NCI-H774 (cell line): ENCODE measurements at regions not wholly inside any gene's neighbourhood (a gene's known extent, or its start where the extent isn't known, plus 50 kb on each side); places are given as distances from the start of the nearest gene placed in this dataset.
A peak's percentile ranks its signal among the peaks of the same experiment; 100 is the strongest.
"Not testable (repeated sequence)": the region's sequence is repeated elsewhere in the genome, so short reads cannot be mapped to it uniquely, and the experiment has no call there.

Source experiments
- DNase-seq: peaks from one replicate; lab custom pipeline; 2025; lab: John Stamatoyannopoulos, UW

DNA sequence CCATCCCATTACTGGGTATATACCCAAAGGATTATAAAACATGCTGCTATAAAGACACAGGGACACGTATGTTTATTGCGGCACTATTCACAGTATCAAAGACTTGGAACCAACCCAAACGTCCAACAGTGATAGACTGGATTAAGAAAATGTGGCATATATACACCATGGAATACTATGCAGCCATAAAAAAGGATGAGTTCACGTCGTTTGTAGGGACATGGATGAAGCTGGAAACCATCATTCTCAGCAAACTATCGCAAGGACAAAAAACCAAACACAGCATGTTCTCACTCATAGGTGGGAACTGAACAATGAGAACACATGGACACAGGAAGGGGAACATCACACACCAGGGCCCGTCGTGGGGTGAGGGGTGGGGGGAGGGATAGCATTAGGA lies 106.1 kb downstream of the CHD1L start:
- DNase-seq = not testable (repeated sequence)

DNA sequence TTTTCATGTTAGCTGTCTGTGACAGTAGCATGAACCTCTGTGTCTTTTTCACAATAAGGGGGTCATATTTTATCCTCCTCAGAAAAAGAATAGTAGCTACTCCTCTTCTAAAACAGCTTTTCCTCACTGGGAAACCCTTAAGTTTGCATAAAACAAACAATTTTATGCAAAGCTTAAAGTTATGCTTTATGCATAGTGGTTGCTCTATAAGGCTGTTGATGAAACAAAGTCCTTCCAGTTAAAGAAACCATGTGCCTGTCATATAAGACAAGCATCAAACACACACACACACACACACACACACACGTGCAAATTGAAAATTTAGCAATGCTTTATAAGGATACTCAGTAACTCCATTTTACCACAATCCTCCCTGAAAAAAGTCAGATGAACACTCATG lies 107.0 kb downstream of the CHD1L start:
- no peak for DNase-seq

- no peak for DNase-seq
These were observed 108.8 kb downstream of the CHD1L start for GRCh38 chr1:147351140-147351835.

GRCh38 chr1:147377263-147378246 lies 135.1 kb downstream of the CHD1L start:
- DNase-seq = no peak

GRCh38 chr1:147379889-147380288 lies 137.4 kb downstream of the CHD1L start:
- no peak for DNase-seq

DNA sequence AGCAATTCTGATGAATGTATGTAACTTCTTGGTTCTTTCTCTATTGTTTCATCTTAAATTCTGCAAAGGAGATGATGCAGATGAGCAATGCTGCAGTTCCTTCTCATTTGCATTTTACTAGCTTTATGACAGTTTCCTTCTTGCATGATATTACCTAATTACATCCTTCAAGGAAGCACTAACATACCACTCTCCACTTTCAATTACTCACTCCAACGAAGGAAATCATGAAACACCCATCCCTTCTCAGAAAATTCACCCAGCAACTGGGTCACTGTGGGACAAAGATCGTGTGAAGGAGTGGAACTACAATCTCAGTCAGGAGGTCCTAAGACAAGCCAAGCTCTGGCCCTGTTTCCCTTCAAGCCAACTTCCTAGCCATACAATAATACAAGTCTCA lies 142.3 kb downstream of the CHD1L start:
- no peak for DNase-seq

- DNase-seq = no peak
These were observed 146.5 kb downstream of the CHD1L start for GRCh38 chr1:147388969-147389368.

GRCh38 chr1:147389532-147390184 lies 147.2 kb downstream of the CHD1L start:
- DNase-seq = peak; percentile 55

GRCh38 chr1:147390185-147390542 lies 147.7 kb downstream of the CHD1L start:
- DNase-seq = no peak

DNA sequence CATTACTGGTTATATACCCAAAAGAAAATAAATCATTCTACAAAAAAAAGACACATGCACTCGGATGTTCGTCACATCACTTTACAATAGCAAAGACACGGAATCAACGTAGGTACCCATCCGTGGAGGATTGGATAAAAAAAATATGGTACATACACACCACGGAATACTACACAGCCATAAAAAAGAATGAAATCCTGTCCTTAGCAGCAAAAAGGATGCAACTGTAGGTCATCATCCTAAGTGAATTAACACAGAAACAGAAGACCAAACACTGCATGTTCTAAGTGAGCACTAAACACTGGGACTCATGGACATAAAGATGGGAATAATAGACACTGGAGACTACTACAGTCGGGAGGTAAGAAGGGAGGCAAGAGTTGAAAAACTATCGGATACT lies 148.6 kb downstream of the CHD1L start:
- no peak for DNase-seq

DNA sequence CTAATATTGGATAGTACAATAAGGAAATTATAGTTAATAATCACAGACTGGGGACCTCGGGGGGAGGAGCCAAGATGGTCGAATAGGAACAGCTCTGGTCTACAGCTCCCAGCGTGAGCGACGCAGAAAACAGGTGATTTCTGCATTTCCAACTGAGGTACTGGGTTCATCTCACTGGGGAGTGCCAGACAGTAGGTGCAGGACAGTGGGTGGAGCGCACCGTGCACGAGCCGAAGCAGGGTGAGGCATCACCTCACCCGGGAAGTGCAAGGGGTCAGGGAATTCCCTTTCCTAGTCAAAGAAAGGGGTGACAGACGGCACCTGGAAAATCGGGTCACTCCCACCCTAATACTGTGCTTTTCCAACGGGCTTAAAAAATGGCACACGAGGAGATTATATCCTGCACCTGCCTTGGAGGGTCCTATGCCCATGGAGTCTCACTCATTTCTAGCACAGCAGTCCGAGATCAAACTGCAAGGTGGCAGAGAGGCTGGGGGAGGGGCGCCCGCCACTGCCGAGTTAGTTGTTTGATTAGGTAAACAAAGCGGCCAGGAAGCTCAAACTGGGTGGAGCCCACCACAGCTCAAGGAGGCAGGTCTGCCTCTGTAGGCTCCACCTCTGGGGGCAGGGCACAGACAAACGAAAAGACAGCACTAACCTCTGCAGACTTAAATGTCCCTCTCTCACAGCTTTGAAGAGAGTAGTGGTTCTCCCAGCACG lies 138.8 kb upstream of the BCL9 start:
- peak; percentile 50 for DNase-seq

DNA sequence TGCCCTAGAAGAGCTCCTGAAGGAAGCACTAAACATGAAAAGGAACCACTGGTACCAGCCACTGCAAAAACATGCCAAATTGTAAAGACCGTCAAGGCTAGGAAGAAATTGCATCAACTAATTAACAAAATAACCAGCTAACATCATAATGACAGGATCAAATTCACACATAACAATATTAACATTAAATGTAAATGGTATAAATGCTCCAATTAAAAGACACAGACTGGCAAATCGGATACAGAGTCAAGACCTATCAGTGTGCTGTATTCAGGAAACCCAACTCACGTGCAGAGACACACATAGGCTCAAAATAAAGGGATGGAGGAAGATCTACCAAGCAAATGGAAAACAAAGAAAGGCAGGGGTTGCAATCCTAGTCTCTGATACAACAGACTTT lies 137.0 kb upstream of the BCL9 start:
- not testable (repeated sequence) for DNase-seq

GRCh38 chr1:147409886-147410285 lies 131.4 kb upstream of the BCL9 start:
- no peak for DNase-seq

GRCh38 chr1:147413110-147413605 lies 128.1 kb upstream of the BCL9 start:
- no peak for DNase-seq

DNA sequence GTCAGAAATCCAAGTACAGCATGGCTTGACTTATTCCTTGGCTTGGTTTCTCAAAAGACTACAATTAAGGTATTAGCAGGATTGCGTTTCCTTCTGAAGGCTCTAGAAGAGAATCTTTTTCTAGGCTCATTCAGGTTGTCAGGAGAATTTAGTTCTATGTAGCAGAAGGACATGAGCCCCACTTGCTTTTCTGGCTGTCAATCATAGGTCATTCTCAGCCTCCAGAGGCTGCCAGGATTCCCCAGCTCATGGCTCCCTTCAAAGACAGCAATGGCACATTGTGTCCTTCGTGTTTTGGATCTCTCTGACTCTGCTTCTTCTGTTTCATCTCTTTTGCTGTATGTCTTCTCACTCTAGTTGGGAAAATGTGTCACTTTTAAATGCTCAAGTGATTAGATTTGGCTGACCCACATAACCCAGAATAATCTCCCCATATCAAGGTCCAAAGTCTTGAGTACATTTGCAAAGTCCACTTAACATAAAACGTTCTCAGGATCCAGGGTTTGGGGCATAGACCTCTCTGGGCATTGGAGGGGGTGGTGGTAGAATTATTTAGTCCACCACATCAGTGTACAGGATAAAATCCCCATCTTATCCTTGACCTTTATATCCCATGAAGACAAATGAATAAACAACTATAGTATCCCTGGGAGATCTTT lies 126.7 kb upstream of the BCL9 start:
- no peak for DNase-seq

DNA sequence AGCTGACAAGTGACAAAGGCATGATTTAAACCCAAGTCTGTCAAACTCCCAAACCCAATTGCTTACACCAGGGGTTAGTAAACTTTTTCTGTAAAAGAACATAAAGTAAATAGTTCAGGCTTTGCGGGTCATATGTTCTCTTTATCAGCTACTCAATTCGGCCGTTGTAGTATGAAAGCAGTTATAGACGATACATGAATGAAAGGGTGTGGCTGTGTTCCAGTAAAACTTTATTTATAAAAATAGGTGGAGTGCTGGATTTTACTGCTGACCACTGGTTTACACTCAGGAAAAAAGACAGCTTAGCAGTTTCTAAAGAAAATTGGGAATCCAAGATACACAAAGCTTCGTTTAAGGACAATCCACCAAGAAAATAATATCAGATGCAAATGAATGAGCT lies 124.3 kb upstream of the BCL9 start:
- no peak for DNase-seq

DNA sequence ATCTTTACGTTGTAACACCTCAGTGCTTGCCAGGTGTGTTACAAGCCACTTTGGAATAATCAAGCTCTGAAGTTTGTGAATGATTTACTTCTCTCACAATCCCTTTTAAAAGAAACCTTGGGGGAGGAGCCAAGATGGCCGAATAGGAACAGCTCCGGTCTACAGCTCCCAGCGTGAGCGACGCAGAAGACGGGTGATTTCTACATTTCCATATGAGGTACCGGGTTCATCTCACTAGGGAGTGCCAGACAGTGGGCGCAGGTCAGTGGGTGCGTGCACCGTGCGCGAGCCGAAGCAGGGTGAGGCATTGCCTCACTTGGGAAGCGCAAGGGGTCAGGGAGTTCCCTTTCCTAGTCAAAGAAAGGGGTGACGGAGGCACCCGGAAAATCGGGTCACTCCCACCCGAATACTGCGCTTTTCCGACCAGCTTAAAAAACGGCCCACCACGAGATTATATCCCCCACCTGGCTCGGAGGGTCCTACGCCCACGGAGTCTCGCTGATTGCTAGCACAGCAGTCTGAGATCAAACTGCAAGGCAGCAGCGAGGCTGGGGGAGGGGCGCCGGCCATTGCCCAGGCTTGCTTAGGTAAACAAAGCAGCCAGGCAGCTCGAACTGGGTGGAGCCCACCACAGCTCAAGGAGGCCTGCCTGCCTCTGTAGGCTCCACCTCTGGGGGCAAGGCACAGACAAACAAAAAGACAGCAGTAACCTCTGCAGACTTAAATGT lies 118.0 kb upstream of the BCL9 start:
- peak; percentile 25 for DNase-seq

DNA sequence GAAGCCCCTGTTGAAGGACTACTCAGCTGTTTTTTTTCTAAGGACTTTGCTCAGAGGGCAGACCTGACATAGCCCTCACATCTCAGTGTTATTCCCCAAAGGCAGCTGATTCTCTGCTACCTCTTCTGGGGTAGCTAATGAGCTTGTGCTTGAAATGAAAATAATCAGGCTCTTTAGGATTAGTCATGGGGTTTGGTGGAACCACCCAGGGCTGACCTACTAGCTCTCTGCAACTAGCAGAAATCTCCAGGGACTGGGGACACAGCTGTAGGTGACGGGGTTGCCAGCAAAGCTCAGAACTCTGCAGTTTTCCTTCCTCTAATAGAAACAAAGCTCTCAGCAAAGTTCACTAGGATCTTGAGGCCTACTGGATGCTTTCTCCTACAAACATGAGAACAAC lies 106.4 kb upstream of the BCL9 start:
- no peak for DNase-seq

DNA sequence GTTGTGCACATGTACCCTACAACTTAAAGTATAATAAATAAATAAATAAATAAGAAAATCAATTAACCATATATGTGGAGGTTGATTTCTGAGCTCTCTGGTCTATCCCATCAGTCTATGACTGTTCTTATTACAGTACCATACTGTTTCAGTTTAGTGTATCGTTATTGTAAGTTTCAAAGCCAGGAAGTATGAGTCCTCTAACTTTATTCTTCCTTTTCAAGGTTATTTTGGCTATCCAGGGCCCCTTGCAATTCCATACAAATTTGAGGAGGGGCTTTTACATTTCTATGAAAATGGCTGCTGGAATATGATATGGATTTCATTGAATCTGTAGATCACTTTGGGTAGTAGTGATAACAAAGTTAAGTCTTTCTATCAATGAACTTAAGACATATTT lies 96.9 kb upstream of the BCL9 start:
- DNase-seq = no peak

DNA sequence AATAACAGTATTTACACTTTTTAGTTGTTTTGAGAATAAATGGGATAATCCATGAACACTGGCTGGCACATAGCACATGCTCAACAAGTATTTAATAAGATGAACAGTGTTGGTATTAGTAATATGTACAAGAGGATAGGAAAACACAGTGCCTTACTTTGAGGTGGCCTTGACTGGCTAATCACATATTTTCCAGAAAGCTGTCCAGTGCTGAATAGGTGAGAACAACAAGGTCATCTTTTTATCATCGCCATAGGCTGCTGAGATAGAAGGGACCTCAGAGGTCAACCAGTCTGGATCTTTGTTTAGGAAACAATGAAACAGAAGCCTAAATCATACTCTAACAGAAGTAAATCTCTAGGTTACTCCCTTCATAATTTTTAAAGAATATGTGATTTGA lies 89.7 kb upstream of the BCL9 start:
- no peak for DNase-seq

DNA sequence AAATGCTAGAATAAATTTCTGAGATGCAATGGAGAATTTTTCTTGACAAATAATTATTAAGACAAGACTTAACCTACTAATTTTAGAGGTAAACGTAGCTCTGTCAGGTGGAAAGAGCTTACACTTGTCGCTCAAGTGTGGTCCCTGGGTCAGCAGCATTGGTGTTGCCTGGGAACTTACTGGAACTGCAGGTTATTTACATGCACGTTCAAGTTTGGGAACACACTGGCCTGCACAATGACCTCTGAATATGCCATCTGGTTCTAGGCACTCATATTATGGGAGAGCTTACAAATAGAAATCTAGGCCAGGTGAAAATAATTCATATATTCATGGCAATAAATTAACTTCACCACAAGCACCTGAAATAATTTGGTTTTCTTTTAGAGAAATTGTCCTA lies 88.5 kb upstream of the BCL9 start:
- peak; percentile 4 for DNase-seq
